GM19438 (cell line): ENCODE measurements at regions not wholly inside any gene's neighbourhood (a gene's known extent, or its start where the extent isn't known, plus 50 kb on each side); places are given as distances from the start of the nearest gene placed in this dataset.
"Not testable (repeated sequence)": the region's sequence is repeated elsewhere in the genome, so short reads cannot be mapped to it uniquely, and the experiment has no call there.

ENCODE experiments used
- ATAC-seq: cut with Tn5 transposase; IDR thresholded peaks from one replicate; pipeline ENCODE4 v1.9.1; 2021; ENCODE audit warnings: low read depth; ENCODE audit not compliant: unreplicated experiment

DNA sequence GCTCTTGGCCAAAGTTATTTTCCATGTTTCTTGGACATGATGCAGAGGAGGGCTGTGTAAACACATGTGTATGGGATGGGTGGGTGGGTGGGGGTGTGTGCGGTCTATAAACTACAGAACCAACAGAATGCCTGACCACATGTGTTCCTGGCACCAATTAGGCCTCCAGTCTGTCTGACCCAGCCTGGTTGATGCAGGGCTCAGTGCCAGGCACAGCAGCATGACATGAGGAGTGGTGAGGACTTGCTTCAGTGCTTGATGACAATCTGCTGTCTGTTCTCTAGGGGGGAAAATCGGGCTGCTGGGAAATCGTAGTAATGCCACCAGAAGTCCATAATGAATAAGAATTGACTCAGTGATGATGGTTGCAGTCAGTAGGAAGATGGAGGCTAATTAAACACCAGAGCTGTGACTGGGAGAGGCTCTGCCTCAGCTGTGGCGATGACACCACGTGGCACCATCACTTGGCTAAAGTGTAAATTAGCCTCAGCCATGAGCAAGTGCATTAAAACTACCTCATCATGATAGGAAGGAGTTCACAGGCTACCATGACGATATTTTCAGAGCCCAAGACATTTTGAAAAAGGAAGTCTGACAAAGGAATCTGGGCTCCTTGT lies 260.1 kb upstream of the PODXL start:
- no peak for ATAC-seq

DNA sequence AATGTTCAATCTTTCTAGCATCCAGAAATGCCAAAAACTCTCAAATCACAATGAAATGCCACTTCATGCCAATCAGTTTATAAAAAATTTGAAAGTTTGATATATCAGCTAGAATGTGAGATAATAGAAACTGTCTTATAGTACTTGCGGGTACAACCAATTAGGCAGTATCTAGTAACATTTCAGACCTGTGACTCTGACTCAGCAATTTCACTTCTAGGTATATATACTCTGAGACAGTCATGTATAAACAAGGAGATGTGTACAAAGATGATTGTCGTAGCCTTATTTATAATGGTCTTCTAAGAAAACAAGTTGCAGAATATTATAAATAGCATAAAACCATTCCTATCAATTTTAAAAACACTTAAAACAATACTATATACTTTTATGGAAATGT lies 252.3 kb upstream of the PODXL start:
- ATAC-seq = no peak

GRCh38 chr7:131808156-131808555 lies 251.7 kb upstream of the PODXL start:
- ATAC-seq = not testable (repeated sequence)

DNA sequence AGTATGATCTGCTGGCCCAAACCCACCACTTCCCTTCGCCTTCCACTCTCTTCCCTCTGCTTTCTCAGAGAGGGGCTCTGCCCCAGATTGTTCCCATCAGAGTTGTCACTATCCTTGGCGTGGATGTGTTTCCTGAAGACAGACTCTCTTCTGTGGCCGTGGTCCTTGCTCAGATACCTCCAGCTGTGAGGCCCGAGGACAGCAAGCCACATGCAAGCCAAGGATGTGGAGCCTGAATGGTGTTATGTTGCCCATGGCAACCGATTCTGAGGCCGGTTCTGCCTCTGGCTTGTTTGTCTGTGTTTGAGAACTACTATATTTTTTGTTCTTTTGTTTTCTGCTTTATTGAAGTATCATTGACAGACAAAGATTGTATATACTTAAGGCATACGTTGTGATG lies 247.4 kb upstream of the PODXL start:
- ATAC-seq = no peak

DNA sequence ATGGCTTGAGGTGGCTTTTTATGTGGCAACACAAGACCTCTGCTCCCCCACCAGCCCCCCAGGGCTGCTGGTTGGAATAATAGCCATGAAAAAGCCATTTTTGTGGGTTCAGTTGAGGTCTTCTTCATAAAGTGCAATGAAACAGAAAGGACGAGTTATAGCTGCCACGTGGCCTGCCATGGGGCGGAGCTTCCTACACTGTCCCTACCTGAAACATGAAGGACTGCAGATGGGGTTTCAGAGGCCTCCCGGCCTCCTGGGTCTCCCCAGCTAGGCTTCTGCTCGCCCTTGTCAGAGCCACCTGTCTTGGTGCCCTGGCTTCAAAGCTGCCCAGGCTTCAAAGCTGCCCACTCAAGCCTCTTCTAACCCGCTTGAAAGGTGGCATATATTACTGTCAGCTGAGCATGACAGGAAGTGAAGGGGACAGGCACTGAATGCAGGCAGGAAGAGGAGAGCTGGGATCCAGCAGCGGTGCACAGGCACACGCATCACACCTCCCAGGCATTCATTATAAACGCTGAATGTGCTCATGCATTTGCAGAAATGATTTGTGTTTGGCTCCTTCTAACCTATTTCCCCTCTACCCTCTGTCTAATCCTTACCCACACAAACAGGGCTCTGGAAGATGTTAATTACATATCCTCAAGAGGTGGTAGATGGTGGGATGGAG lies 245.9 kb upstream of the PODXL start:
- ATAC-seq = no peak

GRCh38 chr7:131800531-131800930 lies 244.1 kb upstream of the PODXL start:
- ATAC-seq = no peak

GRCh38 chr7:131800008-131800407 lies 243.6 kb upstream of the PODXL start:
- ATAC-seq = no peak

DNA sequence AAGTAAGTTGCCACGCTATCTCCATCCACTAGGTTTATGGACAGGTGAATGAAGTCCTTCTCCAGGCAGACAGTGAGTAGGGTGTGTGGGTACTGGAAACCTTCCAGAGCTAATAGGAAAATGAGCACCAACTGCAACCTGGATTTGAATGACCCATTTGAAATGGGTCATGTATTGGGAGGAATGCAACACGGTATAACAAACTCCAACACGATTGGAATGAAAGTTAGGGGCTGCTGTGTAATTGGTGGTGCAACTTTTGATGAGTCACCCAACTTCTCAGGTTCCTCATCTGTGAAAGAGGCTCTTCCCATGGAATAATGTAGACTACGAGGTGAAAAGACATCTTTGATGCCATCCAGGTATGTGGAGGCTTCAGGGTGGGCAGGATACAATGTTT lies 241.4 kb upstream of the PODXL start:
- no peak for ATAC-seq

GRCh38 chr7:131795400-131795799 lies 239.0 kb upstream of the PODXL start:
- no peak for ATAC-seq

GRCh38 chr7:131792311-131792710 lies 235.9 kb upstream of the PODXL start:
- ATAC-seq = no peak

DNA sequence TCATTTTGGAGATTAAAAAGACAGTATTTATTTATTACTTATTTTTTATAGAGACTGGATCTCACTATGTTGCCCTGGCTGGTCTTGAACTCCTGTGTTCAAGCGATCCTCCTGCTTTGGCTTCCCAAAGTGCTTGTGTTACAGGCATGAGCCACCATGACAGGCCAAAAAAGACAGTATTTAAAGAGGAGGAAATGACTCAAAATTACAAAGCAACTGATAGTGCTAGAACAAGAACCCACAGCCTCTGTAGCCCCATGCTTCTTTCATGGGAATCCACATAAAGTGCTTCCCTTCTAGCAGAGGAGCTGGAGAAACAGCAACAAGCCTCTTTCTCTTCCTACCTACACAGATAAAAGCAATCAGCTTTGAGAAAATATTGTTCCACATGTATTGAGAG lies 230.7 kb upstream of the PODXL start:
- ATAC-seq = no peak

DNA sequence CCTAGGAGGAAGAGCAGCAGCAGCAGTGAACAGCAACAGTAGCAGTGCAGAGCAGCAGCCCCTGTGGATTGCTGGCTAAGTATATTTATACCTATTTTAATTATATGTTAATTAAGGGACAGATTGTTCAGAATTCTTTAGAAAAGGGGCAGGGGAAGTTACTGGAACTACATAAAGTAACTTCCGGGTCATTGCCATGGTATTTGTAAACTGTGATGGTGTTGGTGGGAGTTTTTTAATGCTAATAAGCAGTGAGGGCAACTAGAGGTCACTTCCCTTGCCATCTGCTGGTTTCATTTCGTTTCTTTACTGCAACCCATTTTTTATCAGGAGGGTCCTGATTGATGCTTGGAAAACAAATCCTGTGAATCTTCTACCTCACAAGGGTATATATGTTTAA lies 229.8 kb upstream of the PODXL start:
- ATAC-seq = no peak

DNA sequence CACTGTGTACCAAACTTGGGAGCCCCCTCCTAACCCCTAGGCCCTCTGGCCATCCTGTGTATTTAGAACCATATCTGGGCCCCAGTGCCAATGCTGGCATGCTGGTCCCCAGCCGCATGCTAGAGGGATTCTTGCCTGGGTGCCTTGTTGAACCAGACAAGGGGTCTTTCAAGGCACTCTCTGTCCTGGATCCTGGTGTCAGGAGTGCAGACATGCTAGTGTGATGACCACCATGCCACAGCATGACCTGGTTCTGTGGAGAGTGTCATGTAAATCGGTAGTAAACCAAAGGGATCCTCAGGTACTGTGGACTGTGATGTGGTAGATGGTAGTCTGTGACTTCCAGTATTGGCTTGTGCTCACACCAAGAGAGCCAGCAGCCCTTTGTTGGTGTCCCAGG lies 222.2 kb upstream of the PODXL start:
- no peak for ATAC-seq

- no peak for ATAC-seq
These were observed 218.2 kb upstream of the PODXL start for GRCh38 chr7:131774419-131775220.

GRCh38 chr7:131773413-131773812 lies 217.0 kb upstream of the PODXL start:
- ATAC-seq = no peak

GRCh38 chr7:131769241-131769640 lies 212.8 kb upstream of the PODXL start:
- ATAC-seq = no peak

- no peak for ATAC-seq
These were observed 211.2 kb upstream of the PODXL start for GRCh38 chr7:131767591-131767990.

- no peak for ATAC-seq
These were observed 209.1 kb upstream of the PODXL start for GRCh38 chr7:131765575-131765974.

GRCh38 chr7:131764143-131764775 lies 207.8 kb upstream of the PODXL start:
- no peak for ATAC-seq

- ATAC-seq = no peak
These were observed 206.3 kb upstream of the PODXL start for GRCh38 chr7:131762753-131763152.

DNA sequence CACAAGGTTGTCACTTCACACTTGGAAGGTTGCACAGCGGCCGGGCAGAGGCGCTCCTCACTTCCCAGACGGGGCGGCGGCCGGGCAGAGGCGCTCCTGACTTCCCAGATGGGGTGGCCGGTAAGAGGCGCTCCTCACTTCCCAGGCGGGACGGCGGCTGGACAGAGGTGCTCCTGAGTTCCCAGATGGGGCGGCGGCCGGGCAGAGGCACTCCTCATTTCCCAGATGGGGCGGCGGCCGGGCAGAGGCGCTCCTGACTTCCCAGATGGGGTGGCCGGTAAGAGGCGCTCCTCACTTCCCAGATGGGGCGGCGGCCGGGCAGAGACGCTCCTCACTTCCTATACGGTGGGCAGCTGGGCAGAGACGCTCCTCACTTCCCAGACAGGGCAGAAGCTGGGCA lies 199.4 kb upstream of the PODXL start:
- not testable (repeated sequence) for ATAC-seq
